Right ventricle myocardium superior (tissue), 1 donor: ENCODE measurements at regions not wholly inside any gene's neighbourhood (a gene's known extent, or its start where the extent isn't known, plus 50 kb on each side); places are given as distances from the start of the nearest gene placed in this dataset.

Source experiments
- ATAC-seq: fragments of 200-7000 bp; cut with Tn5 transposase; one replicate; pipeline ENCODE4 v1.9.1; 2020; ENCODE audit warnings: mild to moderate bottlenecking; ENCODE audit not compliant: poor library complexity
- DNase-seq: peaks from one replicate; pipeline ENCODE4 v3.0.0-alpha.2; 2020
- intact Hi-C: fragments of 100-400 bp; cut with DNase I; formaldehyde crosslinking; loops from one replicate; pipeline ENCODE4 v1.11.2; 2022
- donor health status: DM: no; HTN: yes; CAD: no; lungs with severe emphysema.

DNA sequence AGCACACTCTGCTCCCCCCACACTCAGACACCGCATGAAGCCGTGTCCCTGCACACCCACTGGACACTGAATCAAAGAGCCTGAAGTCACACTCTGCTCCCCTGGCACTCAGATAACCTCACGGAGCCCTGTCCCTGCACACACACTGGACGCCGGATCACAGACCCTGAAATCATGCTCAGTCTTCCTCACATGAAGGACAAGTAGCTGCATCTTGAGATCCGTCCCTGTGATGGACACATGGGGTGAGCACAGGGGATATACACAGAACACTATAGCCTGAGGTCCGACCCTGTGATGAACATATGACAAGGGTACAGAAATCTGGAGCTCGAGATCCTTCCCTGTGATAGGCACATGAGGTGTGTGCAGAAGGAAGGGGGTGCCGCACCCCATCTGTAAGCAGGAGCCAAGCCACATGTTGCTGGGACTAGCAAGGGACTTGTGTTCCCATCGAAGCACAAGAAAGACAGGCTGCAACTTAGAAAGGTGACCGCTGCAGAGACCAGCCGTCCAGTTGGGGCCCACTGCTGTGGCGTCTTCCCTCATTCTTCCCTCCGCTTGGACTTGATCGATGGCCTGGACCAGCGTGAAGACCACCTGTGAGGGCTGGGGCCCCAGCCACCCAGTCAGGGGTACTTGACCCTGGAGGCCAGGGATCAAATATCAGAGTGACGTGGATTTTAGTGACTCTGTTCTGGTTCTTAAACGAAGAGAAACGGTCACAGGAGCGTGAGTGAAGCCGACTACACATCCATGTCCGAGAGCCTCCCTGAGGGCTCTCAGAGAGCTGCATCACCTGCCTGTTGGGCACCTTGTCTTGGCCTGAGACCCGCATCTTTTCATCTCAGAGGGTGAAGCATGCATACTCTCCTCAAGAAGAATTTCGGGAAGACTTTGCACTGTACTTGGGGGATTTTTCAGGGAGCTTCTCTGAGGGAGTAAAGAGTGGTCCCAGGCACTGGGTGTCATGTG is 391.7 kb upstream of the SALL3 start:
- intact Hi-C loops: no loop called here
- no peak for DNase-seq
- ATAC-seq: no peak

DNA sequence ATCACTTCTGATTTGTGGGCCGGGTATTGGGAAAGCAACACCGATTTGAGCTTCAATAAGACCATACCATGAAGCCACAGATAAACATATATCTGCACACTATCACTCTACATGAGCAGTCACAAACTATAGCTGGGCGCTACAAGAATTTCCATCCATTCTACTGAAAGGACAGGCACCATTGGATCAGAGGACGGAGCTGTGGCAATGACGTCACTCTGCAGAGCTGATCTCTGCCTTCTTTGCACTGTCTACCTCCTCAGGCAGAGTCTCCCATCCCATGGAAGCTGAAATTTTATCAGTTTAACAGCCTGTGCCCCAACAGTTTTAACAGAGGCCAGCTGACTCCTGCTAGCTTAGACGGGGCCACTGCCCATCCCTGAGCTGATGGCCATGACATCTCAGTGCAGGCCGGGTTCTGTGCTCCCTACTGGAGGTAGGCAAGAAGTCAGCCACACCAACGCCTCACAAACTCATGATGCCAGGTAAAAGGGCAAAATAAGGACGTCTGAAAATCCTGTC is 389.6 kb upstream of the SALL3 start:
- ATAC-seq: no peak
- intact Hi-C loops: no loop called here
- no peak for DNase-seq

- intact Hi-C loops: no loop called here
- ATAC-seq: no peak
- DNase-seq: no peak
Observed at GRCh38 chr18:78595453-78595852, 384.2 kb upstream of the SALL3 start.

- intact Hi-C loops: no loop called here
- DNase-seq: no peak
- ATAC-seq: no peak
Observed at GRCh38 chr18:78595924-78596573, 383.6 kb upstream of the SALL3 start.

- no peak for ATAC-seq
- no peak for DNase-seq
- intact Hi-C loops: no loop called here
Observed at GRCh38 chr18:78596794-78597345, 382.7 kb upstream of the SALL3 start.

GRCh38 chr18:78601349-78601748 is 378.3 kb upstream of the SALL3 start:
- ATAC-seq (no peak), DNase-seq (no peak)
- intact Hi-C loops: no loop called here

DNA sequence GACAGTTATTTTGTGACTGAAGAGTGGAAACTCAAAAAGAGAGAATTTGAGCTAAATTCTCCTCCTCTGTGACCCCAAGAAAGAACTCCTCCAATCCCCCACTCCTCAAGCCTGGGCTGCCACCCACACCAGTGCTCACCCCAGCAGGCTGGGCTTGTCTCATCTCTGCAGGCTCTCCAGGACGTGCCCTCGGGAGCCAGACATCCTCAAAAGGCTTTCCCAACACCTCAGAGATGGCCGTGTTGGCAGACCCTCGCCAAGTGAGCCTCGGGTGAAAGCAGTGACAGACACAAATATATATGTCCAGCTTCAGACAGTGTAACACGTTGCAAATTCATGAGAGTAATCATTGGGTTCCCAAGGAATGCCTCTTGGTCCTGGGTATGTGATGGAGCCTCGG is 377.7 kb upstream of the SALL3 start:
- intact Hi-C loops: no loop called here
- DNase-seq (no peak), ATAC-seq (no peak)

GRCh38 chr18:78602430-78602829 is 377.2 kb upstream of the SALL3 start:
- intact Hi-C loops: no loop called here
- no peak for DNase-seq
- no peak for ATAC-seq

DNA sequence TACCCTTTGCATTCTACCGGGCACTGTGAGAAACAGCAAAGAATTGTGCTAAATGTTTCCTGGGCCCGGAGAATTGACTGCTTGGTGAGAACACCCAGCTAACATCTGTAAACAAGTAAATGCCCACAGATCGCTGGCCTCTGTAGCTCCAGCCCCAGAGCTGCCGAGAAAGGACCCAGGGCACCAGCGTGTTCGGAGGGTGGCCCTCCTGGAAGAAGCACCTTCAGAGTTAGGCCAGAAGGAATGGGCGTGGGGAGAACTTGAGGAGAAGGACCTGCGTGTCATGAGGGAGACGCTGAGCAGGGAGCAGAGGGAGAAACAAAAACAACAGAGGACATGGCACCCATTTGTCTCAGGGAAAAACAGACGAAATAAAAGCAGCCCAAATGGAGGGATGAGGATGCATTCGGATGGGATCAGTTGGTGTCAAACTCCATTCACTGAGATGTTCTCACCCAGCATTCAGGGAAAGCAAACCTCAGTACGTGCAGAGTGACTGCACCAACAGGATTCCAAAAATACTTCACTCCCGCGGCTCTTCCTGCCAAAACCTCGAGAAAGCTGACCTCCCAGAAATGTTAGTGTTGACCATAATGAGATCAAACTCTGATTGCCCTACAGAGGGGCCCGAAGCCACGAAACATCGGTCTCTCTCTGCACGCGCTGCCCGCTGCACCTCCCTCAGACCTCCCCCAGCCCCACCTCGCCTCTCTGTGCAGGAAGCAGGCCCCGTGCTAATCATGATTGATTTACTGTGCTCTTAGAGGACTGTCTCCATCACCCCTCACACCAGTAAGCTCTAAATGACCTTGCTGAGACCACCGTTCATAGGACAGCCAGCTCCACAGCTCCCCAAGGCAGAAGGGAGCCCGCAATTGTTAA is 376.3 kb upstream of the SALL3 start:
- DNase-seq (no peak), ATAC-seq (no peak)
- intact Hi-C loops: no loop called here

DNA sequence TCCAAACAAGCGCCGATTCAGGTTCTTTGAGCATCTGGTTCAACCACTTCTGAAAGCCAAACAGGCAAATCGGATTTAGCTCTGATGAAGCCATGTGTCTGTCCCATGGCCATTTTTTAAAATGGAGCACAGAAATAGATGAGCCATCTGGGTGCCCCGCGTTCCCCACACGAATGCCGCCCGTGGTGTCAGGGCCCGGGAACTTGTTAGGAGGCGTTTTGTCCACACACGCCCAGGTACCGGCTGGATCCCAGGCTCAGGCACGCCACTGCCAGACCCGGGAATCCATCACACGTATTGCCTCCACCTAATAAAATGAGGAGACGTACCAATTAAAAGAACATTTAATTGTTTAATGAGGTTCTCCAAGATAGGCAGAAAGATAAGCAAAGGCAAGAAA is 374.4 kb upstream of the SALL3 start:
- ATAC-seq (no peak), DNase-seq (no peak)
- intact Hi-C loops: no loop called here

DNA sequence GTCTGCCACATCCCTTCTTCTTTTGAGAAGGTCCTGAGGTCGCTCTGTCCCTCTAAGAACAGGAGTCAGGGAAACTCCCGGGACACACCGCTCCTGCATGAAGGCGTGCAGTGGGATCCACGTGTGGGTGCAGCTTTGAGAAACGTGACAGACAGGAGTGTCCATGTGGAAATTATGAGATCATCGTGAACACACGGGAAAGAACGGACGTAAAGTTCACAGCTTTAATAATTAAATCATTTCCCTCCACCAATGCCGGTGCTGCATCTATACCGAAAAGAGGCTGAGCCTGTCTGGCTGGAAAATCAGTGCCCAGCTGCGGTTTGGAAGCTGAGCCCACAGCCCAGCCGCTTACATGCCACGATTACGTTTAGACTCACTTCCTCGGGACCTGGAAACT is 372.4 kb upstream of the SALL3 start:
- intact Hi-C loops: no loop called here
- ATAC-seq (no peak), DNase-seq (no peak)

DNA sequence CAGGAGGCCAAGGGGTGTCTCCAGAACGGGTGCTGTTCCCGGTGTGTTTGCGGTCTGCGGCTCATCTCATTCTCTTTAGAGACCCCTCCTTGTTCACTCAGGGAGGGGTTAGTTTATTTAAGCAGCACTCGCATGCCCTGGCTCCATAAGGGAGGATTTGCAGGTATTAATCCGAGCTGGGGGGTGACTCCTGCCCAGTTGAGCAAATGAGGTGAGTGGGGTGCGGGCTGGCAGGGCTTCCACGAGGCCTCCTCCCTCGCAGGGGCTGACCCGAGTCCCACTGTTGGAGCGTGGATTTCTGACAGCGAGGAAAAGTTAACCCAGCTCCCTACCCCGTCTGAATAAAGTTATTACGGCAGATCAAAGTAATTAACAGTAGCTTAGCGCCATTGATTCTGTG is 371.8 kb upstream of the SALL3 start:
- intact Hi-C loops: no loop called here
- ATAC-seq (no peak), DNase-seq (no peak)

DNA sequence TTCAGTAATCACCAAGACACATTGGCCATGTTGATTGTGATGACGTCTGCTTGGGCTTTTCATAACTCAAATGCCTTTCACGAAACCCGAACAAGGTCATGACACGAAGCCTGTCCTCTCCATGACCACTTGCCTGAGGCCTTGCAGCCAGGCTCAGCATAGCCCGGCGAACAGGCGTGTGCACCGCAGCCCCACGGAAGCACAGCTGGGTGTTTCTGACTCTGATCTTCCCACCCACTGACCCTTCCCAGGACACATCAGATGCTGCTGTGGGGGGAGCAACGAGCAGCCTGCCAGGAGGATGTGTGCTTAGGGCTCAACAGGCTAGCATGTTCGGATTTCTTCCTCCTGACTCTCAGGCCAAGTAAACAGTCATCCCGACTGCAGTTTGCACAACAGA is 369.4 kb upstream of the SALL3 start:
- ATAC-seq (no peak), DNase-seq (no peak)
- intact Hi-C loops: loop anchor here (10.0 kb wide), 1 partner anchor 65 kb away; no protein-coding TSS in a partner anchor

GRCh38 chr18:78611201-78611800 is 368.3 kb upstream of the SALL3 start:
- intact Hi-C loops: loop anchor here (10.0 kb wide), 1 partner anchor 64 kb away; no protein-coding TSS in a partner anchor
- ATAC-seq: no peak
- no peak for DNase-seq

- DNase-seq: no peak
- no peak for ATAC-seq
- intact Hi-C loops: loop anchor here (10.0 kb wide), 1 partner anchor 63 kb away; no protein-coding TSS in a partner anchor
Observed at GRCh38 chr18:78611869-78612268, 367.7 kb upstream of the SALL3 start.

DNA sequence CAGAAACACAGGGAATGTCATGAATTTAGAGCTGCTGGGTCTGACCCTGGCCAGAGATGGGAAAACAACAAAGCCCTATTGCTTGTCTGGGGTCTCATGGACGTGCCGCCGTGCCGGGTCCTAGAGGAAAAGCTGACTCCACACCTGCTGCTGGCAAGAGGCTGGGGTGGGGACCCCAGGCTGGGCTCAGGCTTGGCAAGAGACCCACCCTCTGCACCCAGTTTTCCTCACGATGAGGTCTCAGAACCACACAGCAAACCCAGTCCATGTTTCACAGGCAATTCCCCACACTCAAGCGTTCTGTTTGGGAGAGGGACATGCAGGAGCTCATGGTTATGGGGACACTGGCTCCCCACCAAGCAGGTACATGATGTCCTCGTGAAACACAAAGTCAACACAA is 367.3 kb upstream of the SALL3 start:
- no peak for DNase-seq
- intact Hi-C loops: loop anchor here (10.0 kb wide), 1 partner anchor 62 kb away; no protein-coding TSS in a partner anchor
- ATAC-seq: no peak

DNA sequence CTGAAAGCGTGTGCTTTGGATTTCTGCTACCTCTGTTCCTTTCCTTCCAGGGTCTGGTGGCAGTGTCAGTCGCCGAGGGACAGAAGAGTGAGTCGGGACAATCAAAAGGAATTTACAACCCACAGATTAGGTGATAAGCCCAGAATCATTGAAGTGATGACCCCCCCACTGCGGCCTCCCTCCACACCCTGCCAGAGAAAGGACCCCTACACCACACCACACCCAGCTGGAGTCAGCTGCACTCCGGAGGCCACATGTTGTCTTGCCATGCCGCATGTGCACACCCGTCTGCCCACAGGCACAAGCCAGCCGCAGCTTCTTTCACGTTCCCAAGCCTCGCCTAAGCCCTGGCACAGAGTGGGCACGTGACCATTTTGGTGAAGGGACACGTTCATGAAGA is 366.8 kb upstream of the SALL3 start:
- ATAC-seq: no peak
- DNase-seq: no peak
- intact Hi-C loops: loop anchor here (10.0 kb wide), 1 partner anchor 62 kb away; no protein-coding TSS in a partner anchor

GRCh38 chr18:78618726-78619125 is 360.9 kb upstream of the SALL3 start:
- no peak for ATAC-seq
- intact Hi-C loops: loop anchor here (10.0 kb wide), 1 partner anchor 56 kb away; no protein-coding TSS in a partner anchor
- no peak for DNase-seq
